SK-N-SH (cell line): ENCODE measurements at regions not wholly inside any gene's neighbourhood (a gene's known extent, or its start where the extent isn't known, plus 50 kb on each side); places are given as distances from the start of the nearest gene placed in this dataset.

Source experiments
- CTCF ChIP-seq: fragments of 200-600 bp; sonication (generic); IDR thresholded peaks from 2 replicates; pipeline ENCODE4 v1.6.1; 2017; ENCODE audit warnings: antibody characterized with exemption, mild to moderate bottlenecking, moderate library complexity
- EP300 ChIP-seq, 2 experiments: IDR thresholded peaks; 2 replicates each; pipeline versions ENCODE4 v1.4.0 to v1.6.1; 2012; ENCODE audit warnings: borderline replicate concordance in 1 of 2, low read depth in 1 of 2, low read length in 1 of 2
- NFIC ChIP-seq: IDR thresholded peaks from 2 replicates; pipeline ENCODE4 v1.4.0; 2012; ENCODE audit warnings: borderline replicate concordance
- RCOR1 ChIP-seq: fragments of 150-350 bp; IDR thresholded peaks from 2 replicates; pipeline ENCODE4 v1.6.1; 2017; ENCODE audit warnings: antibody characterized with exemption, low read length
- RXRA ChIP-seq: IDR thresholded peaks from 2 replicates; pipeline ENCODE4 v1.4.0; 2012; ENCODE audit warnings: low read depth, mild to moderate bottlenecking, borderline replicate concordance
- TAF1 ChIP-seq: IDR thresholded peaks from 2 replicates; pipeline ENCODE4 v1.6.1; 2012; ENCODE audit warnings: low read depth, mild to moderate bottlenecking, low read length, moderate library complexity, borderline replicate concordance
- TEAD4 ChIP-seq: IDR thresholded peaks from 2 replicates; pipeline ENCODE4 v1.4.0; 2012; ENCODE audit warnings: mild to moderate bottlenecking, borderline replicate concordance; ENCODE audit not compliant: insufficient read depth
- YY1 ChIP-seq: IDR thresholded peaks from 2 replicates; pipeline ENCODE4 v1.4.0; 2012; ENCODE audit warnings: low read depth, mild to moderate bottlenecking
- TF ChIP-seq, protein P1 (sequence below): IDR thresholded peaks from 2 replicates; pipeline ENCODE4 v1.4.0; 2012; ENCODE audit warnings: low read depth, borderline replicate concordance

GRCh38 chr3:115217678-115218451 is 70.8 kb upstream of the ZBTB20 start:
- TF ChIP-seq RXRA (no peak), TAF1 (no peak), CTCF (peak; percentile 89), TEAD4 (no peak), RCOR1 (no peak), NFIC (peak; percentile 19; the same call in 1 of the 2 replicates), EP300 (IDR thresholded peaks at IDR 0.05; ENCODE audit: borderline replicate concordance in 1 of 2, low read depth in 1 of 2, low read length in 1 of 2) (no peak; a peak in 1 of 4 replicates), YY1 (no peak)
- TF ChIP-seq, protein P1, sequence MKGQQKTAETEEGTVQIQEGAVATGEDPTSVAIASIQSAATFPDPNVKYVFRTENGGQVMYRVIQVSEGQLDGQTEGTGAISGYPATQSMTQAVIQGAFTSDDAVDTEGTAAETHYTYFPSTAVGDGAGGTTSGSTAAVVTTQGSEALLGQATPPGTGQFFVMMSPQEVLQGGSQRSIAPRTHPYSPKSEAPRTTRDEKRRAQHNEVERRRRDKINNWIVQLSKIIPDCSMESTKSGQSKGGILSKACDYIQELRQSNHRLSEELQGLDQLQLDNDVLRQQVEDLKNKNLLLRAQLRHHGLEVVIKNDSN = no peak
